Cardiac muscle cell (in vitro differentiated cells and primary cell): ENCODE measurements at regions not wholly inside any gene's neighbourhood (a gene's known extent, or its start where the extent isn't known, plus 50 kb on each side); places are given as distances from the start of the nearest gene placed in this dataset.

Experiments used
- DNase-seq, 2 donors: peaks; one replicate each; pipeline versions ENCODE4 v3.0.0 to v3.0.0-alpha.2; 2010 to 2017; ENCODE audit warnings: low read depth in 1 of 2, low spot score in 1 of 2
- H3K27ac ChIP-seq: fragments of 200-600 bp; sonication (generic); 2 replicates; pipeline ENCODE4 v1.5.1; 2016
- H3K27me3 ChIP-seq: fragments of 200-600 bp; sonication (generic); 2 replicates; pipeline ENCODE4 v1.6.0; 2016; ENCODE audit warnings: control low read depth
- H3K36me3 ChIP-seq: fragments of 200-600 bp; sonication (generic); 2 replicates; pipeline ENCODE4 v1.5.1; 2016; ENCODE audit warnings: control low read depth
- H3K4me1 ChIP-seq: fragments of 200-600 bp; sonication (generic); 2 replicates; pipeline ENCODE4 v1.8.1; 2017; ENCODE audit warnings: low read depth, mild to moderate bottlenecking, mixed run types
- H3K4me3 ChIP-seq: fragments of 200-600 bp; sonication (generic); 2 replicates; pipeline ENCODE4 v1.5.1; 2016; ENCODE audit warnings: mild to moderate bottlenecking
- H3K9me3 ChIP-seq: fragments of 200-600 bp; sonication (generic); 2 replicates; pipeline ENCODE4 v1.5.1; 2017; ENCODE audit warnings: low read depth, mild to moderate bottlenecking, control low read depth
- CTCF ChIP-seq: IDR thresholded peaks from 2 replicates; pipeline ENCODE4 v1.5.1; 2012; ENCODE audit warnings: low read depth, mild to moderate bottlenecking, low read length

GRCh38 chr10:83824099-83824498 lies 315.2 kb upstream of the GHITM start:
- H3K4me3 ChIP-seq: no peak overlapping the region
- no peaks in the 10 kb centered on the region for H3K4me1 ChIP-seq
- no peak for TF ChIP-seq CTCF
- no peak for DNase-seq
- H3K9me3 ChIP-seq: no peaks in the 10 kb centered on the region
- no peaks in the 10 kb centered on the region for H3K27me3 ChIP-seq
- H3K36me3 ChIP-seq: no peaks in the 10 kb centered on the region
- no peak overlapping the region for H3K27ac ChIP-seq

GRCh38 chr10:83834096-83834495 lies 305.2 kb upstream of the GHITM start:
- H3K36me3 ChIP-seq: no peaks in the 10 kb centered on the region
- TF ChIP-seq CTCF: no peak
- no peaks in the 10 kb centered on the region for H3K9me3 ChIP-seq
- no peak overlapping the region for H3K4me3 ChIP-seq
- DNase-seq: no peak
- H3K27ac ChIP-seq: no peak overlapping the region
- no peaks in the 10 kb centered on the region for H3K27me3 ChIP-seq
- no peaks in the 10 kb centered on the region for H3K4me1 ChIP-seq

GRCh38 chr10:83835945-83836745 lies 303.2 kb upstream of the GHITM start:
- Histone ChIP-seq H3K4me1 (no peaks in the 10 kb centered on the region), H3K9me3 (no peaks in the 10 kb centered on the region), H3K36me3 (no peaks in the 10 kb centered on the region), H3K4me3 (no peak overlapping the region), H3K27ac (no peak overlapping the region), H3K27me3 (no peaks in the 10 kb centered on the region)
- TF ChIP-seq CTCF: no peak
- no peak for DNase-seq

- H3K27ac ChIP-seq: no peak overlapping the region
- no peaks in the 10 kb centered on the region for H3K27me3 ChIP-seq
- no peak for DNase-seq
- no peaks in the 10 kb centered on the region for H3K4me1 ChIP-seq
- no peaks in the 10 kb centered on the region for H3K36me3 ChIP-seq
- no peak overlapping the region for H3K4me3 ChIP-seq
- no peak for TF ChIP-seq CTCF
- no peaks in the 10 kb centered on the region for H3K9me3 ChIP-seq
Observed at GRCh38 chr10:83848677-83849076, 290.6 kb upstream of the GHITM start.

- Histone ChIP-seq H3K27me3 (no peaks in the 10 kb centered on the region), H3K4me3 (no peak overlapping the region), H3K36me3 (no peaks in the 10 kb centered on the region), H3K9me3 (no peaks in the 10 kb centered on the region), H3K4me1 (no peaks in the 10 kb centered on the region), H3K27ac (no peak overlapping the region)
- no peak for TF ChIP-seq CTCF
- DNase-seq: no peak
Observed at GRCh38 chr10:83849150-83849549, 290.2 kb upstream of the GHITM start.

- H3K9me3 ChIP-seq: no peaks in the 10 kb centered on the region
- no peak overlapping the region for H3K27ac ChIP-seq
- H3K27me3 ChIP-seq: no peaks in the 10 kb centered on the region
- DNase-seq: no peak
- H3K4me3 ChIP-seq: no peak overlapping the region
- no peaks in the 10 kb centered on the region for H3K4me1 ChIP-seq
- no peaks in the 10 kb centered on the region for H3K36me3 ChIP-seq
- no peak for TF ChIP-seq CTCF
Observed at GRCh38 chr10:83852146-83852545, 287.2 kb upstream of the GHITM start.
